Progenitor cell of endocrine pancreas (in vitro differentiated cells): ENCODE measurements at regions not wholly inside any gene's neighbourhood (a gene's known extent, or its start where the extent isn't known, plus 50 kb on each side); places are given as distances from the start of the nearest gene placed in this dataset.
"Not testable (repeated sequence)": the region's sequence is repeated elsewhere in the genome, so short reads cannot be mapped to it uniquely, and the experiment has no call there.

ENCODE experiments used
- DNase-seq: peaks from one replicate; pipeline ENCODE4 v3.0.0; 2021; ENCODE audit warnings: low spot score; ENCODE audit not compliant: unreplicated experiment
- H3K27ac Mint-ChIP-seq: 2 replicates; pipeline ENCODE4 v1.8.0; 2021; ENCODE audit warnings: mild to moderate bottlenecking, moderate library complexity, mixed read lengths
- H3K27me3 Mint-ChIP-seq: 2 replicates; pipeline ENCODE4 v1.8.0; 2021; ENCODE audit warnings: mixed read lengths
- H3K36me3 Mint-ChIP-seq: 2 replicates; pipeline ENCODE4 v1.8.0; 2022; ENCODE audit warnings: mixed read lengths; ENCODE audit not compliant: insufficient read depth
- H3K4me1 Mint-ChIP-seq: 2 replicates; pipeline ENCODE4 v1.8.0; 2021; ENCODE audit warnings: low read depth, mixed read lengths
- H3K4me3 Mint-ChIP-seq: 2 replicates; pipeline ENCODE4 v1.8.0; 2021; ENCODE audit warnings: low read depth, mild to moderate bottlenecking, moderate library complexity, mixed read lengths
- H3K9me3 Mint-ChIP-seq: 2 replicates; pipeline ENCODE4 v1.8.0; 2021; ENCODE audit warnings: low read depth, mixed read lengths
- TF ChIP-seq, protein P1 (sequence below): fragments of 200-600 bp; sonication (generic); IDR thresholded peaks from one replicate; pipeline ENCODE4 v1.5.0; 2021; ENCODE audit warnings: antibody characterized with exemption, mild to moderate bottlenecking; ENCODE audit not compliant: unreplicated experiment

DNA sequence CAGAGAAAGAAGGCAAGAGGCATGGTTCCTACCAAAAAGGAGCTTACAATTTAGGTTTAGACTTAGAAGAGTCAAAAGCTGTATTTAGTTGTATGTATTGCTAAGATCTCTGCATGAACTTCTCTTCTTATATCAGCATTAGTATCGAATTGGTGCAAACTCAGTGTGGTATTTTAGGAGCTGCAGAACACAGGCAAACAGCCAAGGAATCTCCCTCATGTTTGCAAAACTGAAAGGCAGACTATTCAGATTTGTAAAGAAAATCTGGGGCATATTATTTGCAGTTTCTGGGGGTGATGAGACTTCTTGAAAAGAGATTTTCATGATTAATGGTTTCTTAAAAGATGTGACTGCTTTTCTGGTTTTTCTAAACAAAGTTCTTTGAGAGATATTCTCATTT, 252.7 kb downstream of the CEMIP2 start:
- TF ChIP-seq, protein P1, sequence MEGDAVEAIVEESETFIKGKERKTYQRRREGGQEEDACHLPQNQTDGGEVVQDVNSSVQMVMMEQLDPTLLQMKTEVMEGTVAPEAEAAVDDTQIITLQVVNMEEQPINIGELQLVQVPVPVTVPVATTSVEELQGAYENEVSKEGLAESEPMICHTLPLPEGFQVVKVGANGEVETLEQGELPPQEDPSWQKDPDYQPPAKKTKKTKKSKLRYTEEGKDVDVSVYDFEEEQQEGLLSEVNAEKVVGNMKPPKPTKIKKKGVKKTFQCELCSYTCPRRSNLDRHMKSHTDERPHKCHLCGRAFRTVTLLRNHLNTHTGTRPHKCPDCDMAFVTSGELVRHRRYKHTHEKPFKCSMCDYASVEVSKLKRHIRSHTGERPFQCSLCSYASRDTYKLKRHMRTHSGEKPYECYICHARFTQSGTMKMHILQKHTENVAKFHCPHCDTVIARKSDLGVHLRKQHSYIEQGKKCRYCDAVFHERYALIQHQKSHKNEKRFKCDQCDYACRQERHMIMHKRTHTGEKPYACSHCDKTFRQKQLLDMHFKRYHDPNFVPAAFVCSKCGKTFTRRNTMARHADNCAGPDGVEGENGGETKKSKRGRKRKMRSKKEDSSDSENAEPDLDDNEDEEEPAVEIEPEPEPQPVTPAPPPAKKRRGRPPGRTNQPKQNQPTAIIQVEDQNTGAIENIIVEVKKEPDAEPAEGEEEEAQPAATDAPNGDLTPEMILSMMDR: no peak
- Mint-ChIP-seq H3K9me3 (no peaks in the 10 kb centered on the region), H3K4me3 (no peak overlapping the region), H3K27me3 (no peaks in the 10 kb centered on the region), H3K27ac (no peak overlapping the region), H3K4me1 (no peaks in the 10 kb centered on the region), H3K36me3 (no peaks in the 10 kb centered on the region)
- no peak for DNase-seq

DNA sequence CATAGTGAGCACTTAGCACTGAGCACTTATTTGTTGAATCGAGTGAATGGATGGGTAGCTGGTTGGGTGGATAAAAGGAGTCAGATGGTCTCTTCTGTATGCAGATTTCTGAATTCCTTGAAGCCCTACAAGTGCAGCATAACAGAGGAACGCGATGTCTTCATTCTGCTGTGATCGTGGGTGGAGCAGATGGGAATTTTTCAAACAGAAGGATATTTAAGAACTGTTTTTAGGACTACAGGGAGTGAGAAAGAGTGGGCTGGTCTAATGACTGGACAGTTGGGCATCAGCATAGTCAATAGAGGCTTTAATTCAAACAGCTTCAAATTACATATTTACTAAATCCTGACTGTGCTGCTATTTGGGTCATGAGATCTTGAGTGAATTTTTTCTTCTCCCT, 253.2 kb downstream of the CEMIP2 start:
- no peaks in the 10 kb centered on the region for H3K4me1 Mint-ChIP-seq
- DNase-seq: no peak
- H3K36me3 Mint-ChIP-seq: no peaks in the 10 kb centered on the region
- TF ChIP-seq, protein P1: no peak
- no peaks in the 10 kb centered on the region for H3K9me3 Mint-ChIP-seq
- no peaks in the 10 kb centered on the region for H3K27me3 Mint-ChIP-seq
- H3K4me3 Mint-ChIP-seq: no peak overlapping the region
- H3K27ac Mint-ChIP-seq: no peak overlapping the region

DNA sequence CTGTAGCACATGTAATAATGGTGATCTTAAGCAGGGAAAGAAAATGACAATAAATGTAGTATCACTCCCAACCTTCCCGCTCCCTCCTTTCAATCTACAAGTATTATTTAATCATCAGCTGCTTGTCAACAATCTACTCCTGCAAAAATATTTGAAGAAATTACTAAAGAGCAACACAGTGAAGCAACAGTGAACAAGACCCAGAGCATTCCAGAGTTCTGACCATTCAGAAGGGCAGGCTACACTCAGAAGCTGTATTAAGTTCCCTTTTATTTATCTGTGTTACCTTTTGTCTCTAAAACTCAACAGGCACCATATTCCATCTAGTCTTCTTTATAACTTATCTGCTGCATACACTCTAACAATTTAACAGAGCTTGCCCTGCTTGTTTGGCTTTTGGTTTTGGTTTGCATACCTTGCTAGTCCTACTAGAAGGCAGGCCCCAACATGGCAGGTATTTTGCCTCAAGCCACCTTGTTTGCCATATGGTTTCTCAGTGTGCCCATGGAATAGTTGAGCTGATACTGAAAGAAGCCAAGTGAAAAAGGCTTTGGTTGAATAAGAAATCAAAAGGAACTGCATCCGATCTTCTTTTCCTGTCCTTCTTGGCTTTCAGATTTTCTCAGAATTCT, 253.9 kb downstream of the CEMIP2 start:
- TF ChIP-seq, protein P1: no peak
- H3K36me3 Mint-ChIP-seq: no peaks in the 10 kb centered on the region
- H3K27ac Mint-ChIP-seq: no peak overlapping the region
- H3K4me3 Mint-ChIP-seq: no peak overlapping the region
- no peaks in the 10 kb centered on the region for H3K27me3 Mint-ChIP-seq
- no peaks in the 10 kb centered on the region for H3K4me1 Mint-ChIP-seq
- no peak for DNase-seq
- H3K9me3 Mint-ChIP-seq: no peaks in the 10 kb centered on the region

DNA sequence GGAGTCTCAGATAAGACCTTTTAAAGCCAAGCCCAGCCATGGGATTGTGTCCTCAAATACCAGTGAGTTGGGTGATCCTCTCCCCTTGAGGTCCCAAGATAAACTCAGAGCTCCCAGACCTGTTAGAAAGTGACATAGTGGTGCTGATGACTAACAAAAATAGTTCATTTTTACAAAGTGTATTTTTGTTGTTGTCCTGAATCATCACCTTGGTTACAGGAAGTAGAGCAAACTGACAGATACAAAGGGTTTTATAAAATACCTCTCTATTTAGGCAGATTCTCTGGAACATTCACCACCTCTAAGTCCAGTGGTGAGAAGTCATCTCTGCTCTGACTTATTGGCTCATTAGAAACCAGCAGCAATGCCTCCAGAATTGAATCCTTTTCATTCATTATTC, 259.3 kb downstream of the CEMIP2 start:
- no peak overlapping the region for H3K27ac Mint-ChIP-seq
- TF ChIP-seq, protein P1: no peak
- DNase-seq: no peak
- no peak overlapping the region for H3K4me3 Mint-ChIP-seq
- no peaks in the 10 kb centered on the region for H3K9me3 Mint-ChIP-seq
- H3K4me1 Mint-ChIP-seq: no peaks in the 10 kb centered on the region
- peaks cover 3% of the 10 kb centered on the region for H3K27me3 Mint-ChIP-seq
- no peaks in the 10 kb centered on the region for H3K36me3 Mint-ChIP-seq

DNA sequence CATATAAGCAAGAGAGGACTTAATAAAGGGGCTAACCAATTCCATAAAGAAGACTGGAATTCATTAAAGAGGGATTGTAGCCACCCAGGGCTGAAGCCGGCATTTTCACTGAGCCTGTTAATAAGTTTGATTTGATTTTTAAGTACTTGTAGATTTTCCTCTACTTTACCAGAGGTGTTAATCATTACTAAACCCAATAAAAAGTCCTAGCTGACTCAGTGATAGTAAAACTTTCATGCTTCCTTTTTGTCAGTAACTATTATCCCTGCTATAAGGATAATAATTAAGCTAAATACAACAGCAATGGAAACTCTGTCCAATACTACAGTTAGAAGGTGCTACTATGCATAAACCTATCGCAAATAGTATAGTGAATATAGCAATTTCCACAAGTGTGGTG, 260.2 kb downstream of the CEMIP2 start:
- H3K9me3 Mint-ChIP-seq, H3K4me3 Mint-ChIP-seq, H3K27ac Mint-ChIP-seq, H3K4me1 Mint-ChIP-seq, DNase-seq, H3K27me3 Mint-ChIP-seq, H3K36me3 Mint-ChIP-seq: not testable (repeated sequence)

DNA sequence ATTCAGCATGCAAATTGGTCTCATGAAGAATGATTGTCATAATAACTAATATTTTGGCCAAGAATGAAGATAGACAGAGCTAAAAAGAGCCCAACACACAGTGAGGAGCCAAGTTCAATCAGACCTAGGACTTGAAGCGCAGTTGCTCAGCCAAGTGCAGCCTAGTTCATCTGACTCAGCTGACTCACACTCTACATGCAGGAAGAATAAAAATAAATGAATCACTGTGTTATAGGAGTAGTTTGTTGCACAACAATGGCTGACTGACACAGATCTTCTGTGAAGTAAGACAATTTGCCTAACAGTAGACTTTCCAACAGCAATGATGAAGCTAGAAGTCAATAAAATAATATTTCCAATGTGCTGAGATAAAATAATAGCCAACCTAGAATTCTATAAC, 261.5 kb downstream of the CEMIP2 start:
- TF ChIP-seq, protein P1: no peak
- peaks cover 3% of the 10 kb centered on the region for H3K27me3 Mint-ChIP-seq
- no peaks in the 10 kb centered on the region for H3K4me1 Mint-ChIP-seq
- no peak overlapping the region for H3K27ac Mint-ChIP-seq
- H3K36me3 Mint-ChIP-seq: no peaks in the 10 kb centered on the region
- DNase-seq: no peak
- H3K4me3 Mint-ChIP-seq: no peak overlapping the region
- H3K9me3 Mint-ChIP-seq: no peaks in the 10 kb centered on the region
